ENCODE measurements at regions not wholly inside any gene's neighbourhood (a gene's known extent, or its start where the extent isn't known, plus 50 kb on each side); places are given as distances from the start of the nearest gene placed in this dataset.

DNA sequence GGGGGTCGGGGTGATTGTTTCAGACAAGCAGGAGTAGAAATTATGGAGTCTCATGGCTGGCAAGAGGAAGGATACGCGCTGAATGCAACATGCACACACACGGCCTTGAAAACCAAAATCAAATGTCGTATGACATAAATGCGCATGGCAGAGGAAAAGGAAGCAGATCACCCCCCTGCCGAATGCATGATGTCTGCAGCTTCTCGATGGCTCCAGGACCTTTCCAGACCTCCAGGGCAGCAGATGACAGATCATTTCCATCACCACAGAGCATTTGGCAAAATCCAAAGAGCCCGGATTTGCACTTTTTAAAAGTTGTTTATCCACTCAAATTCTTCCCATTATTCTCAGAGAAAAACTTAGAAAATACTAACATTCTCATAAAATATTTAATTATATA, 211.7 kb downstream of the NHLRC3 start:
- intact Hi-C loops (cut with micrococcal nuclease; ENCODE audit: unreplicated experiment): no loop called here
- no TSS peak for BruUV-seq (replicated peaks)
- TF ChIP-seq, protein P1, sequence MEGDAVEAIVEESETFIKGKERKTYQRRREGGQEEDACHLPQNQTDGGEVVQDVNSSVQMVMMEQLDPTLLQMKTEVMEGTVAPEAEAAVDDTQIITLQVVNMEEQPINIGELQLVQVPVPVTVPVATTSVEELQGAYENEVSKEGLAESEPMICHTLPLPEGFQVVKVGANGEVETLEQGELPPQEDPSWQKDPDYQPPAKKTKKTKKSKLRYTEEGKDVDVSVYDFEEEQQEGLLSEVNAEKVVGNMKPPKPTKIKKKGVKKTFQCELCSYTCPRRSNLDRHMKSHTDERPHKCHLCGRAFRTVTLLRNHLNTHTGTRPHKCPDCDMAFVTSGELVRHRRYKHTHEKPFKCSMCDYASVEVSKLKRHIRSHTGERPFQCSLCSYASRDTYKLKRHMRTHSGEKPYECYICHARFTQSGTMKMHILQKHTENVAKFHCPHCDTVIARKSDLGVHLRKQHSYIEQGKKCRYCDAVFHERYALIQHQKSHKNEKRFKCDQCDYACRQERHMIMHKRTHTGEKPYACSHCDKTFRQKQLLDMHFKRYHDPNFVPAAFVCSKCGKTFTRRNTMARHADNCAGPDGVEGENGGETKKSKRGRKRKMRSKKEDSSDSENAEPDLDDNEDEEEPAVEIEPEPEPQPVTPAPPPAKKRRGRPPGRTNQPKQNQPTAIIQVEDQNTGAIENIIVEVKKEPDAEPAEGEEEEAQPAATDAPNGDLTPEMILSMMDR (IDR thresholded peaks at IDR 0.05; ENCODE audit: insufficient read depth in 1 of 2, low read depth in 1 of 2, low read length in 1 of 2, severe bottlenecking in 1 of 2, unreplicated experiment in 1 of 2): no peak
- Histone ChIP-seq H3K9me3 (no peaks in the 10 kb centered on the region), H3K27me3 (replicated peaks; ENCODE audit: control insufficient read depth, insufficient read depth, low read length) (no peaks in the 10 kb centered on the region), H3K4me3 (ENCODE audit: low read depth, low read length) (no peak overlapping the region), H3K4me1 (no peaks in the 10 kb centered on the region), H3K36me3 (ENCODE audit: control insufficient read depth, insufficient read depth, low read length) (no peaks in the 10 kb centered on the region)
- Mint-ChIP-seq H3K4me1 (ENCODE audit: low read depth, unreplicated experiment) (peaks cover 2% of the 10 kb centered on the region), H3K4me3 (ENCODE audit: unreplicated experiment) (no peak overlapping the region), H3K36me3 (ENCODE audit: insufficient read depth, unreplicated experiment) (no peaks in the 10 kb centered on the region), H3K27me3 (ENCODE audit: insufficient read depth, unreplicated experiment) (peaks cover 4% of the 10 kb centered on the region), H3K27ac (ENCODE audit: unreplicated experiment) (no peak overlapping the region), H3K9me3 (ENCODE audit: unreplicated experiment) (no peaks in the 10 kb centered on the region)
- DNase-seq: no peak
- ChIA-PET POLR2A (no interaction called here), CTCF (no interaction called here)

DNA sequence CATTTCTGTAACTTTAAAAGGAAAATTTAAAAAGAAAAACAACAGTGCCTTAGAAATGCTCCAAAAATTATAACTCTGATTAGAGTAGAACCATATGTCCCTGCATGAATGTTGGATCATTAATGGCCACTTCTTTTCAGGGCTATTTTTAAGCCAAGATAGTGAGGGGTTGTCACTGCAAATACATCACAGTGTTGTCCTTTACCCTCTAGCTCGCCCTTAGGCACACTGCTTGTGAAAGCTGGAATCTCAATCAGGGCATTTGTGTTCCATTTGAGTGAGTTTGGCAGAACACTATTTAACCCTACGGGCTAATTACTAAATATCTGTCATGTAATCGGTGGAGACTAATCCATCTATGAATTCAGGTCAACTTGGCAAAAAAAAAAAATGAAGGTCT, 212.2 kb downstream of the NHLRC3 start:
- no peaks in the 10 kb centered on the region for H3K27me3 ChIP-seq (replicated peaks; ENCODE audit: control insufficient read depth, insufficient read depth, low read length)
- no peak overlapping the region for H3K4me3 ChIP-seq (ENCODE audit: low read depth, low read length)
- no peak overlapping the region for H3K27ac Mint-ChIP-seq (ENCODE audit: unreplicated experiment)
- H3K9me3 Mint-ChIP-seq (ENCODE audit: unreplicated experiment): no peaks in the 10 kb centered on the region
- BruUV-seq (replicated peaks): no TSS peak
- no peaks in the 10 kb centered on the region for H3K4me1 ChIP-seq
- TF ChIP-seq, protein P1 (IDR thresholded peaks at IDR 0.05; ENCODE audit: insufficient read depth in 1 of 2, low read depth in 1 of 2, low read length in 1 of 2, severe bottlenecking in 1 of 2, unreplicated experiment in 1 of 2): no peak
- POLR2A ChIA-PET: no interaction called here
- no peaks in the 10 kb centered on the region for H3K4me1 Mint-ChIP-seq (ENCODE audit: low read depth, unreplicated experiment)
- H3K9me3 ChIP-seq: no peaks in the 10 kb centered on the region
- DNase-seq: no peak
- peaks cover 4% of the 10 kb centered on the region for H3K27me3 Mint-ChIP-seq (ENCODE audit: insufficient read depth, unreplicated experiment)
- no peaks in the 10 kb centered on the region for H3K36me3 ChIP-seq (ENCODE audit: control insufficient read depth, insufficient read depth, low read length)
- CTCF ChIA-PET: no interaction called here
- no peak overlapping the region for H3K4me3 Mint-ChIP-seq (ENCODE audit: unreplicated experiment)
- no peaks in the 10 kb centered on the region for H3K36me3 Mint-ChIP-seq (ENCODE audit: insufficient read depth, unreplicated experiment)
- intact Hi-C loops (cut with micrococcal nuclease; ENCODE audit: unreplicated experiment): no loop called here

DNA sequence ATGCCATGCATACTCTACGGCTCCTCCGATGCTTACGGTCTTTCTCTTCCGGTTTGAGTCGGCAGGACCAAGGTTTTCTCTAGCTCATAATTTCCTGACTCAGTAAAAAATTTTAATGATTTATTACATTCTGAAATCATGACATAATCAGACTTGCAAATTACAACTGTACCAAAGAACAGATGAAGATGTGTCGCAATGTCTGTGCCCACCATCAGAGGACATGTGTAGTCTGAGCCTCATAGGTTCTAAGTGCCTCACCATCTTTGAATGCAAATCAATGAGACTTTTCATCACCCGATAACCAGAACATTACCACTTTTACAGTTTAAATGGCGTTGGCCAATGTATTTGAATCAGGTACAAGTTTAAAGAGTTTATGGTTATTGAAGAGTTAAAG, 213.1 kb downstream of the NHLRC3 start:
- ChIA-PET CTCF (no interaction called here), POLR2A (no interaction called here)
- Histone ChIP-seq H3K27me3 (replicated peaks; ENCODE audit: control insufficient read depth, insufficient read depth, low read length) (no peaks in the 10 kb centered on the region), H3K9me3 (no peaks in the 10 kb centered on the region), H3K36me3 (ENCODE audit: control insufficient read depth, insufficient read depth, low read length) (no peaks in the 10 kb centered on the region), H3K4me3 (ENCODE audit: low read depth, low read length) (no peak overlapping the region), H3K4me1 (no peaks in the 10 kb centered on the region)
- intact Hi-C loops (cut with micrococcal nuclease; ENCODE audit: unreplicated experiment): no loop called here
- Mint-ChIP-seq H3K27me3 (ENCODE audit: insufficient read depth, unreplicated experiment) (peaks cover 4% of the 10 kb centered on the region), H3K27ac (ENCODE audit: unreplicated experiment) (no peak overlapping the region), H3K9me3 (ENCODE audit: unreplicated experiment) (no peaks in the 10 kb centered on the region), H3K4me1 (ENCODE audit: low read depth, unreplicated experiment) (no peaks in the 10 kb centered on the region), H3K36me3 (ENCODE audit: insufficient read depth, unreplicated experiment) (no peaks in the 10 kb centered on the region), H3K4me3 (ENCODE audit: unreplicated experiment) (no peak overlapping the region)
- DNase-seq: no peak
- TF ChIP-seq, protein P1 (IDR thresholded peaks at IDR 0.05; ENCODE audit: insufficient read depth in 1 of 2, low read depth in 1 of 2, low read length in 1 of 2, severe bottlenecking in 1 of 2, unreplicated experiment in 1 of 2): no peak
- no TSS peak for BruUV-seq (replicated peaks)

Data from Caco-2 (cell line).